ENCODE measurements at regions not wholly inside any gene's neighbourhood (a gene's known extent, or its start where the extent isn't known, plus 50 kb on each side); places are given as distances from the start of the nearest gene placed in this dataset.
A peak's percentile ranks its signal among the peaks of the same experiment; 100 is the strongest.

DNA sequence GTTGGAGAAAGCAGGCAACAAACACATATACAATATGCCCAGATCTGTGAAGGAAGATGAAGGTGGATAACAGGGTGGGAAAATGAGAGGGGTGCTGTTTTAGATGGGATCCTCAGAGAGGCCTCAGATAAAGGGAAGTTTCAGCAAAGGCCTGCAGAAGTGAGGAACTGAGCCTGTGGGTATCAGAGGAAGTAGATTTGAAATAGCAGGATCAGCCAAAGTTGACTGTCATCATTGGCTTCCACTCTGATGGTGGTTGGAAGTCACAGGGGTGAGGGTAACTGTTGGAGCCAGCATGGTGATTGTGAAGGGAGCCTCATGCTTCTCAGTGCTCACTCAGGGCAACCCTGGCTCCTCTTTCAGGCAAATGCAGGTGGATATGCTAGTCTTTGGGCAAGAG is 607.2 kb upstream of the CLINT1 start:
- Histone ChIP-seq H3K9me3 (ENCODE audit: low read depth) (no peaks in the 10 kb centered on the region), H4K20me1 (ENCODE audit: insufficient read depth) (no peaks in the 10 kb centered on the region), H2AFZ (no peak overlapping the region), H3K4me1 (ENCODE audit: insufficient read depth) (peaks cover 20% of the 10 kb centered on the region), H3K4me3 (no peak overlapping the region), H3K79me2 (ENCODE audit: insufficient read depth) (no peaks in the 10 kb centered on the region), H3K9ac (no peak overlapping the region), H3K27ac (no peak overlapping the region), H3K9me2 (ENCODE audit: insufficient read depth) (no peaks in the 10 kb centered on the region), H3K4me2 (ENCODE audit: unreplicated experiment) (no peak overlapping the region), H3K27me3 (replicated peaks; ENCODE audit: insufficient read depth) (no peaks in the 10 kb centered on the region), H3K36me3 (ENCODE audit: low read depth) (no peaks in the 10 kb centered on the region), H3F3A (ENCODE audit: insufficient read depth) (peaks cover 27% of the 10 kb centered on the region)
- no peak for DNase-seq
- TF ChIP-seq EZH2 (IDR thresholded peaks at IDR 0.05; ENCODE audit: insufficient read depth, poor library complexity, severe bottlenecking) = no peak
- no peak for TF ChIP-seq EZH2phosphoT487 (IDR thresholded peaks at IDR 0.05; ENCODE audit: insufficient read depth, low read depth)
- in situ Hi-C loops (cut with MboI) = no loop called here

- Histone ChIP-seq H3K27me3 (replicated peaks; ENCODE audit: insufficient read depth) (no peaks in the 10 kb centered on the region), H2AFZ (no peak overlapping the region), H4K20me1 (ENCODE audit: insufficient read depth) (no peaks in the 10 kb centered on the region), H3K4me2 (ENCODE audit: unreplicated experiment) (no peak overlapping the region), H3K79me2 (ENCODE audit: insufficient read depth) (no peaks in the 10 kb centered on the region), H3K4me1 (ENCODE audit: insufficient read depth) (peaks cover 20% of the 10 kb centered on the region), H3K36me3 (ENCODE audit: low read depth) (no peaks in the 10 kb centered on the region), H3K27ac (no peak overlapping the region), H3K4me3 (no peak overlapping the region), H3K9me3 (ENCODE audit: low read depth) (no peaks in the 10 kb centered on the region), H3K9ac (no peak overlapping the region), H3K9me2 (ENCODE audit: insufficient read depth) (no peaks in the 10 kb centered on the region), H3F3A (ENCODE audit: insufficient read depth) (peaks cover 27% of the 10 kb centered on the region)
- no peak for DNase-seq
- TF ChIP-seq EZH2 (IDR thresholded peaks at IDR 0.05; ENCODE audit: insufficient read depth, poor library complexity, severe bottlenecking) = no peak
- no peak for TF ChIP-seq EZH2phosphoT487 (IDR thresholded peaks at IDR 0.05; ENCODE audit: insufficient read depth, low read depth)
- in situ Hi-C loops (cut with MboI) = no loop called here
- WGBS, 2 experiments (ENCODE audit: low coverage in 1 of 2, low lambda C conversion rate in 2 of 2, missing lambda C conversion rate in 2 of 2) = 98 to 99% methylated on average over 6 of the region's 6 CpGs
These were observed 606.4 kb upstream of the CLINT1 start for GRCh38 chr5:158465086-158465972.

DNA sequence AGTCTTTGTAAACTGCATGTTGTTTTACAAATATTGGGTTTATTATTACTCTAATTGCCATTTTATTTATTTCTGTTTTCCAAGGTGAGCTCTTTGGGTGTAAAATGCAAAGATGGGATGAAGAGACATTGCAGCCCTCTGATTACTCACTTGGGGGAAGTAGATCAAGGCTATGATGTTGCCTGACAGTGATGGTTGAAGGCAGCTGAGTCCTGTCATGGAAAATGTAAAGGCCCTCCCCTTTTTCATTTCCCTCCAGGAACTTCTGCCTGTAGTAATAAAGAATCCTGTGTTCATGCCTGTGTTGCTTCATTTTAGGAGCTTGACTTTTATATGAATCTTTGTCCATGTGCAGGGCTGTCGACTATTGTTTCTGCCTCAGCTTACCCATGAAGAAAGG is 605.4 kb upstream of the CLINT1 start:
- Histone ChIP-seq H3K4me1 (ENCODE audit: insufficient read depth) (peaks cover 20% of the 10 kb centered on the region), H3K27me3 (replicated peaks; ENCODE audit: insufficient read depth) (no peaks in the 10 kb centered on the region), H3K79me2 (ENCODE audit: insufficient read depth) (no peaks in the 10 kb centered on the region), H4K20me1 (ENCODE audit: insufficient read depth) (no peaks in the 10 kb centered on the region), H3K9me2 (ENCODE audit: insufficient read depth) (no peaks in the 10 kb centered on the region), H3K4me2 (ENCODE audit: unreplicated experiment) (peak overlapping the region; percentile 73), H3K4me3 (0 out of 2 replicates have a peak overlapping the region, but pooled peaks have one; percentile 3), H3K36me3 (ENCODE audit: low read depth) (no peaks in the 10 kb centered on the region), H3K9me3 (ENCODE audit: low read depth) (no peaks in the 10 kb centered on the region), H2AFZ (no peak overlapping the region), H3K9ac (peak overlapping the region; percentile 14; the same call in 1 of the 2 replicates), H3K27ac (peak overlapping the region; percentile 83), H3F3A (ENCODE audit: insufficient read depth) (peaks cover 27% of the 10 kb centered on the region)
- peak; percentile 31 for DNase-seq
- no peak for TF ChIP-seq EZH2phosphoT487 (IDR thresholded peaks at IDR 0.05; ENCODE audit: insufficient read depth, low read depth)
- no peak for TF ChIP-seq EZH2 (IDR thresholded peaks at IDR 0.05; ENCODE audit: insufficient read depth, poor library complexity, severe bottlenecking)
- in situ Hi-C loops (cut with MboI) = no loop called here
- WGBS, 2 experiments (ENCODE audit: low coverage in 1 of 2, low lambda C conversion rate in 2 of 2, missing lambda C conversion rate in 2 of 2) = 35 to 58% methylated on average over 1 of the region's 1 CpG

GRCh38 chr5:158463938-158464337 is 605.0 kb upstream of the CLINT1 start:
- Histone ChIP-seq H3K27ac (peak overlapping the region; percentile 83), H3K4me1 (ENCODE audit: insufficient read depth) (peaks cover 20% of the 10 kb centered on the region), H3K27me3 (replicated peaks; ENCODE audit: insufficient read depth) (no peaks in the 10 kb centered on the region), H3K9me2 (ENCODE audit: insufficient read depth) (no peaks in the 10 kb centered on the region), H3K4me2 (ENCODE audit: unreplicated experiment) (peak overlapping the region; percentile 73), H3K4me3 (peak overlapping the region; percentile 34), H3K79me2 (ENCODE audit: insufficient read depth) (no peaks in the 10 kb centered on the region), H3K9ac (peak overlapping the region; percentile 58), H2AFZ (peak overlapping the region; percentile 13; the same call in 1 of the 2 replicates), H3K36me3 (ENCODE audit: low read depth) (no peaks in the 10 kb centered on the region), H3F3A (ENCODE audit: insufficient read depth) (peaks cover 27% of the 10 kb centered on the region), H3K9me3 (ENCODE audit: low read depth) (no peaks in the 10 kb centered on the region), H4K20me1 (ENCODE audit: insufficient read depth) (no peaks in the 10 kb centered on the region)
- TF ChIP-seq EZH2 (IDR thresholded peaks at IDR 0.05; ENCODE audit: insufficient read depth, poor library complexity, severe bottlenecking) (no peak), EZH2phosphoT487 (IDR thresholded peaks at IDR 0.05; ENCODE audit: insufficient read depth, low read depth) (no peak)
- in situ Hi-C loops (cut with MboI) = no loop called here
- 1 to 3% methylated on average over 4 of the region's 4 CpGs for WGBS, 2 experiments (ENCODE audit: low coverage in 1 of 2, low lambda C conversion rate in 2 of 2, missing lambda C conversion rate in 2 of 2)
- peak; percentile 89 for DNase-seq

Data from GM23248 (cell line).